Fibroblast of lung (primary cell): ENCODE measurements at regions not wholly inside any gene's neighbourhood (a gene's known extent, or its start where the extent isn't known, plus 50 kb on each side); places are given as distances from the start of the nearest gene placed in this dataset.

ENCODE experiments used
- CTCF ChIP-seq, 2 donors: IDR thresholded peaks in 1 of 2; conservative IDR thresholded peaks in 1 of 2; 1 replicate in 1 of 2; 2 replicates in 1 of 2; pipeline ENCODE4 v1.5.1; 2011 to 2012; ENCODE audit warnings: low read length in 2 of 2, control low read depth in 1 of 2, inconsistent platforms in 1 of 2, low read depth in 1 of 2, mild to moderate bottlenecking in 1 of 2
- EZH2 ChIP-seq: IDR thresholded peaks from 2 replicates; pipeline ENCODE4 v1.5.1; 2012; ENCODE audit warnings: low read length, control low read depth, mild to moderate bottlenecking; ENCODE audit errors: missing control alignments

DNA sequence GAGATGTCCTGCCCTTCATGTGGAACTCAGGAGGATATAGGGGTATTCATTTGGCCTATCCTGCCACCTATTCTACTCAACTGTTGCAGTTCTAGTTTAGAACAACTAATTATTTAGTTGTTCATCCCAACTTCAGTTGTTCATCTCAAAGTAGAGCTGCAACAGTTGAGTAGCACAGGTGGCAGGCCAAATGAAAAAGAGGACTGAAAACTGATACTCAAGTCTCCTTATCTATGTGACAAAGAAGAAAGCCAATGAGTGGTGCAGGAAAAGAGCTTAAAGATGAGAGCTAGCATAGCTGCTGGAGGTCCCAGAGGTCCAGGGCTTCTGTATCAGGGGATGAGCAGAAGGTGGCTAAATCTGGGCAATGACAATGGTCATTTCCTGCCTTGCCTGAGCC is 148.9 kb upstream of the KITLG start:
- TF ChIP-seq CTCF (conservative IDR thresholded peaks at IDR 0.05 in 1 of 2, IDR thresholded peaks at IDR 0.05 in 1 of 2; ENCODE audit: low read depth in 1 of 2, low read length in 2 of 2), result no peak
- TF ChIP-seq EZH2, result no peak
